22Rv1 (cell line): ENCODE measurements at regions not wholly inside any gene's neighbourhood (a gene's known extent, or its start where the extent isn't known, plus 50 kb on each side); places are given as distances from the start of the nearest gene placed in this dataset.

Experiments used
- H3K27ac ChIP-seq: fragments of 450-650 bp; 2 replicates; pipeline ENCODE4 v1.5.1; 2017
- CTCF ChIP-seq: fragments of 450-650 bp; IDR thresholded peaks from 2 replicates; pipeline ENCODE4 v1.5.1; 2017; ENCODE audit warnings: mild to moderate bottlenecking
- ZFX ChIP-seq: fragments of 450-650 bp; IDR thresholded peaks from 2 replicates; pipeline ENCODE4 v1.6.1; 2017; ENCODE audit warnings: antibody characterized with exemption, borderline replicate concordance

- no peak overlapping the region for H3K27ac ChIP-seq
- TF ChIP-seq CTCF (no peak), ZFX (no peak)
Observed at GRCh38 chr6:91976797-91977196, 1389.9 kb upstream of the MAP3K7 start.

DNA sequence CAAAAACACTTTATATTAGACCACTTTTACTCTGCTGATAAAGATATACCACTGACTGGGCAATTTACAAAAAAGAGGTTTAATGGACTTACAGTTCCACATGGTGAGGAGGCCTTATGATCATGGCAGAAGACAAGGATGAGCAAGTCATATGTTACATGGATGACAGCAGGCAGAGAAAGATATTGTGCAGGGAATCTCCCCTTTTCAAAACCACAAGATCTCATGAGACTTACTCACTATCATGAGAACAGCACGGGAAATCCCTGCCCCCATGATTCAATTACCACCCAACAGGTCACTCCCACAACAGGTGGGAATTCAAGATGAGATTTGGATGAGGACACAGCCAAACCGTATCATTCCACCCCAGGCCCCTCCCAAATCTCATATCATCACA lies 1383.8 kb upstream of the MAP3K7 start:
- TF ChIP-seq CTCF (no peak), ZFX (no peak)
- no peak overlapping the region for H3K27ac ChIP-seq

- TF ChIP-seq CTCF (no peak), ZFX (no peak)
- no peak overlapping the region for H3K27ac ChIP-seq
Observed at GRCh38 chr6:91965872-91966271, 1379.0 kb upstream of the MAP3K7 start.

GRCh38 chr6:91961671-91962070 lies 1374.8 kb upstream of the MAP3K7 start:
- TF ChIP-seq CTCF (no peak), ZFX (no peak)
- no peak overlapping the region for H3K27ac ChIP-seq

DNA sequence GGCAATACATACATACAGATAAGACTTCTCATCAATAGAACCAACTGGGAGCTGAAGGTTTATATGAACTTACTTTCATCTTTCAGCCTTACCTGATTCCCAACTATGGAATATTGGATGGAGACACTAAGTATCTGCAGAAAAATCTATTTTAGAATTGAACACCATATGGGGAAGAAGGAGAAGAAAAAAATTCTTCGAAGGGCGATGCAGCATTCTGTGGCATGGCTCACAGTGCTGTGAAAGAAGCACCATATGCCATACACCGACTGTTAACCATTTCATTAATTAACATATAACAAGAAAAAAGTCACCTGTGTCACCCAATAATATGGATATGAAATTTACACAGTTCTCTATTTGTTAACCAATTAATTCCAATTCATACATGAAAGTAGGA lies 1374.4 kb upstream of the MAP3K7 start:
- H3K27ac ChIP-seq: no peak overlapping the region
- TF ChIP-seq CTCF: no peak
- no peak for TF ChIP-seq ZFX

DNA sequence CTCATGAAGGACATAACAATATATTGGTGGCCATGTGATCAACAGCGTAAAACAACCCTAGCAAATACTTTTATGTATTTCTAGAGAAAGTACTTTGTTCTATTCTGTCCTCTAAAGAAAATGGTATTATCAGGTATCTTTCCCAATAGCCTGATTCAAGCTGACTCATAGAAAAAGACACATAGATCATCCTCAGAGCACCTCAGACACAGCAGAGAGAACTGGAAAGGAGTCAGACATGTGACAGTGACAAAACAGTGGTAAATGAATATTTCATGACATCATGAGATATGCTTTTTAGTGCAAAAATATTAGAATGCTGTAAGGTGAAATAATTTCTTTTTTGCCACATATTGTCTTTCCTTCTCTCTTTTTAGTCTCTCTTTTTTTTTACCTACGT lies 1355.0 kb upstream of the MAP3K7 start:
- H3K27ac ChIP-seq: no peak overlapping the region
- TF ChIP-seq CTCF: no peak
- no peak for TF ChIP-seq ZFX

- H3K27ac ChIP-seq: no peak overlapping the region
- TF ChIP-seq CTCF (no peak), ZFX (no peak)
Observed at GRCh38 chr6:91940801-91941200, 1353.9 kb upstream of the MAP3K7 start.
